Medulla oblongata (tissue), 1 donor: ENCODE measurements at regions not wholly inside any gene's neighbourhood (a gene's known extent, or its start where the extent isn't known, plus 50 kb on each side); places are given as distances from the start of the nearest gene placed in this dataset.
A peak's percentile ranks its signal among the peaks of the same experiment; 100 is the strongest.

Experiments used
- DNase-seq: peaks from one replicate; pipeline ENCODE4 v3.0.0-alpha.2; 2015; ENCODE audit errors: extremely low spot score

DNA sequence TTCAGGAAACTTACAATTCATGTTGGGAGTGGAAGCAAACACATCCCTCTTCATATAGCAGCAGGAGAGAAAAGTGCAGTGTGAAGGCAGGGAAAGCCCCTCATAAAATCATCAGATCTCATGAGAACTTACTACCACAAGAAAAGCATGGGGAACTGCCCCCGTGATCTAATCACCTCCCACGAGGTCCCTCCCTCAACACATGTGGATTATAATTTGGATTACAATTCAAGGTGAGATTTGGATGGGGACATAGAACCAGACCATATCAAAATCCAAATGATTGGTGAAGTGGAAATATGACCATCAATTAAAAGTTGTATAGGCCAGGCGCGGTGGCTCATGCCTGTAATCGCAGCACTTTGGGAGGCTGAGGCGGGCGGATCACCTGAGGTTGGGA lies 1268.0 kb downstream of the JRKL start:
- DNase-seq: no peak

DNA sequence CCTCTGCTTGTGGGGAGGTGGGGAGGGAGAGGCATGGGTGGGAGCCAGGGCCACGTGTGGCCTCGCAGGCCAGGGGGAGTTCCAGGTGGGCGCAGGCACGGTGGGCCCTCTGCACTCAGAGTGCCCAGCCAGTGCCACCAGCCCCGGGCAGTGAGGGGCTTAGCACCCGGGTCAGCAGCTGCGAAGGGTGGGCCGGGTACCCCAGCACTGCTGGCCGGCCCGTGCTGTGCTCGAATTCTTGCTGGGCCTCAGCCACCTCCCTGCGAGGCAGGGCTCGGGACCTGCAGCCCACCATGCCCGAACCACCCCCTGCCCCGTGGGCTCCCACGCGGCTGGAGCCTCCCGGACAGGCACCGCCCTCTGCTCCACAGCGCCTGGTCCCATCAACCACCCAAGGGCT lies 1277.2 kb downstream of the JRKL start:
- DNase-seq: no peak

GRCh38 chr11:97683733-97684132 lies 1293.9 kb downstream of the JRKL start:
- no peak for DNase-seq

GRCh38 chr11:97684486-97685439 lies 1295.0 kb downstream of the JRKL start:
- no peak for DNase-seq

- DNase-seq: no peak
Observed at GRCh38 chr11:97685695-97686094, 1295.9 kb downstream of the JRKL start.

DNA sequence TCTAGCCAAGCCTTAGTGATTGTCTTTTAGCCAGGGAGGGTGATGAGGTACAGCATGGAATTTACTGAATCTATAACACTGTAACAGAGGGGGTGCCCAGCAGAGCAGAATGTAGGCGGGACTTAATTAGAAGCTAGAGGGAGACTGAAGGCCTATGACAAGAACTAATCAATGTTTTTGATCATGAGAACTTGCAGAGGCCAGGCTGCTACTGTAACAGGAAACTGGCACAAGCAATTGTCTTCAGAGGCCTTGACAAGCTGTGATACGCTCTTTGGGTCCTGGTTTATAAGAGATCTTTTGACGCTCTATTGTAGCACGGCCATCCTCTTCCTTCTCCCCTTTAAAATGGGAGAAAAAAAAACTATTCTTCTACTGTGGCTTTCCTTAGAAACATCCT lies 1297.3 kb downstream of the JRKL start:
- no peak for DNase-seq

GRCh38 chr11:97691061-97691460 lies 1301.2 kb downstream of the JRKL start:
- no peak for DNase-seq

DNA sequence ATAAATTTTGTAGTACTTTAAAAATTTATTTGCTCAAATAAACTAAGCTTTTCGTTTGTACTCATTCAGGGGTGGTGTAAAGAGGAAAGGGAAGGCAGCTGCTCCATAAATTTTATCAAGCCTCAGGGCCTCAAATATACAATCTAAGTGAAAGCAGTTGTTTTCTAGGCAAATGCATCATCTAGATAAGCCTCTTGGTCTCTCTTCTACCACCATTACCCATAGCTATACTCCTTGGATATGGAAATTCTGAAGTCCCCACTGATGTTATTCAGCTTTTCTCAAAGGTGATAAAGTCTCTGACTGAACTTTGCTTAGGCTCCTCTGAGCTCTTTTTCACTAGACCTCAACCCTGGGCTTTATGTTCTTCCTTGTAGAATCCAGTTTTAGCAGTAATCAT lies 1313.1 kb downstream of the JRKL start:
- no peak for DNase-seq

GRCh38 chr11:97703851-97704250 lies 1314.0 kb downstream of the JRKL start:
- no peak for DNase-seq

DNA sequence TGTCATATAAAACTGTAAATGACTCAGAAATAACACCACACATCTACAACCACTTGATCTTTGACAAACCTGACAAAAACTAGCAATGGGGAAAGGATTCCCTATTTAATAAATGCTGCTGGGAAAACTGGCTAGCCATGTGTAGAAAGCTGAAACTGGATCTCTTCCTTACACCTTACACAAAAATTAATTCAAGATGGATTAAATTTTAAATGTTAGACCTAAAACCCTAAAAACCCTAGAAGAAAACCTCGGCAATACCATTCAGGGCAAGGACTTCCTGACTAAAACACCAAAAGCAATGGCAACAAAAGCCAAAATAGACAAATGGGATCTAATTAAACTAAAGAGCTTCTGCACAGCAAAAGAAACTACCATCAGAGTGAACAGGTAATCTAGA lies 1315.3 kb upstream of the CNTN5 start:
- peak; percentile 87 for DNase-seq

DNA sequence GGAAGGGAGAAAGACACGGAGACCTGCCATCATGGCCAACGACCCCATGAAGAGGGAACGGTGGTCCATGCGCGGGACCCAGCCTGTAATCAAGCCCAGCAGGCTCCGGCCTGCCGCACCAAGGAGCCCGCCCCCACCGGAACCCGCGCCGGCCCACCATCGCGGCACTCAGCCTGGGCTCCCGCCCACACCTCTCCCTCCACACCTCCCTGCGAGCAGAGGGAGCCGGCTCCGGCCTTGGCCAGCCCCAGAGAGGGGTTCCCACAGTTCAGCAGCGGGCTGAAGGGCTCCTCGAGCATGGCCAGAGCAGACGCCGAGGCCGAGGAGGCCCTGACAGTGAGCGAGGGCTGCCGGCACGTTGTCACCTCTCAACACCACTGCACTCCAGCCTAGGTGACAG lies 1302.8 kb upstream of the CNTN5 start:
- DNase-seq: no peak

GRCh38 chr11:97722065-97722464 lies 1298.7 kb upstream of the CNTN5 start:
- DNase-seq: no peak

DNA sequence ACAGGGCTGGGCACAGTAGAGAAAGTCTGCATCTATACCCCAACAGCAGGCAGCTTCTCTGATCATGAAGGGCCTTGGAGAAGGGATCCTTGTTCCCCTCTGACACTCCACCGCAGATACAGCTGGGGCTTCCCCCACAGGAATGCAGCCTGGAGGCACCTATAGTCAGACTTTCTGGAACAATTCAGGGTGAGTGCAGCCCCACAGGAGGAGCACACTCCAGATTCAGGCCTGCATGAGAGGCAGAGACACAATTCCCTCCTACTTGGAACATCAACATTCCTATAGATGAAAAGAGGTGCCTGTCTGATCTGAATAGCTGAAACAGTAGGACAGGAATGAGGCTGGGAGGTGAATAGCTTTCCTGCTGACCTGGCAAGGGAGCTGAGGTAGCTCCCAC lies 1298.0 kb upstream of the CNTN5 start:
- no peak for DNase-seq

- no peak for DNase-seq
Observed at GRCh38 chr11:97729546-97730272, 1291.0 kb upstream of the CNTN5 start.

- DNase-seq: no peak
Observed at GRCh38 chr11:97732011-97732632, 1288.6 kb upstream of the CNTN5 start.

DNA sequence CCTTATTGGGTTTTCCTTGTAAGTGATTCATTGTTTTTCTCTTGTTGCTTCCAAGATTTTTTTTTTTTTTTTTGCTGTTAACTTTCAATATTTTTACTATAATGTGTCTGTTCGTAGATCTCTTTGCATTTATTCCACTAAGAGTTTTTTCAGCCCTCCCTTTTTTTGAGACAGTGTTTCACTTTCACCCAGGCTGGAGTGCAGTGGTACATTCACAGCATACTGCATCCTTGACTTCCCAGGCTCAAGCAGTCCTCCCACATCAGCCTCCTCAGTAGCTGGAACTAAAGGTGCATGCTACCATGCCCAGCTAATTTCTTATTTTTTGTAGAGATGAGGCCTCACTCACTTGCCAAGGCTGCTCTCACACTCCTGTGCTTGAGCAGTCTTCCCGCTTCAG lies 1282.0 kb upstream of the CNTN5 start:
- no peak for DNase-seq

GRCh38 chr11:97739932-97740800 lies 1280.6 kb upstream of the CNTN5 start:
- DNase-seq: no peak

DNA sequence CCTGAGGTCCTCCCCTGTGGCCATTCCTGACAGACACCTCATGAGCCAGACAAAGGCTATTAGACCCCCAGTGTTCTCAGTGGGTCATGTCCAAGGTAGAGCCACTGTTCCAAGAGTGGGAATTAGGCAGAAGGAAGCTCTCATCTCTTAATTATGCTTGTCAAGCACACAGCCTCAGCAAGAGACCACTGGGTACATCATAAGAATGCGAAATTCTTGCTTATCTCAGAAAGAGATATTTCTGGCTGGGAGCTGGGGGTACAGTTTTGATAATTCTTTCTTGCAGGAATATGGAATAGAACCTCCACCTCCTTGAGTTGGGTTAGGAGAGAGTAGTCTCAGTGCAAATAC lies 1280.0 kb upstream of the CNTN5 start:
- DNase-seq: no peak

- no peak for DNase-seq
Observed at GRCh38 chr11:97742717-97743116, 1278.0 kb upstream of the CNTN5 start.

DNA sequence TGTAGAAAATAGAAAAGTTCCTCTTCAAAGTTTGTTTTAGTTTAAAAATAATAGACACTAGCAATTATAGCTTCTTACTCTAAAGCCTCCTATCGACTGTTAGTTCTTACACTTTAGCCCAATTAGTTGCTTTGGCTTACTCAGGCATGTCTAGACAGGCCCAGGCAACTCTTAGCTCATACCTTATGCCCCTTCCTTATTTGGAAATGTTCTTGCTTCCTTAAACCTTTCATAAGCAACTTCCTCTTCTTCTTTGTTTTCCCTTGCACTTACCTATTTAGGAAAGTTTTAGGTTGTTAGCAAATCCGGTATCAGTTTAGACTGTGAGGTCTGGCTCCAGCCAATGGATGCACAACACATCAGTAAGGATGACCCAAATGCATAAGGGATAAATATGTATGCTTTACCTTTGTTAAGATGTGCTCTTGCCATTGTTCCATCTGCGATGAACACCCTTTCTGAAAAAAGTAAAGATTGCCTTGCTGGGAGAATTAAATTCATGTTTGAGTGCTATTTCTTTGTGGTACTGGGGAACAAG lies 1277.5 kb upstream of the CNTN5 start:
- DNase-seq: no peak

- no peak for DNase-seq
Observed at GRCh38 chr11:97745515-97746050, 1275.2 kb upstream of the CNTN5 start.
